OCI-LY3 (cell line): ENCODE measurements at regions not wholly inside any gene's neighbourhood (a gene's known extent, or its start where the extent isn't known, plus 50 kb on each side); places are given as distances from the start of the nearest gene placed in this dataset.

Experiments
- EZH2phosphoT487 ChIP-seq: fragments of 200-600 bp; shearing (Covaris generic); IDR thresholded peaks from 2 replicates; pipeline ENCODE4 v1.6.1; 2018; ENCODE audit warnings: antibody characterized with exemption, mixed run types, low read depth
- TF ChIP-seq, protein P1 (sequence below): fragments of 200-600, 300-600 bp; sonication (generic); IDR thresholded peaks from 2 replicates; pipeline ENCODE4 v1.5.1; 2014; ENCODE audit warnings: antibody characterized with exemption, low read length, low read depth

DNA sequence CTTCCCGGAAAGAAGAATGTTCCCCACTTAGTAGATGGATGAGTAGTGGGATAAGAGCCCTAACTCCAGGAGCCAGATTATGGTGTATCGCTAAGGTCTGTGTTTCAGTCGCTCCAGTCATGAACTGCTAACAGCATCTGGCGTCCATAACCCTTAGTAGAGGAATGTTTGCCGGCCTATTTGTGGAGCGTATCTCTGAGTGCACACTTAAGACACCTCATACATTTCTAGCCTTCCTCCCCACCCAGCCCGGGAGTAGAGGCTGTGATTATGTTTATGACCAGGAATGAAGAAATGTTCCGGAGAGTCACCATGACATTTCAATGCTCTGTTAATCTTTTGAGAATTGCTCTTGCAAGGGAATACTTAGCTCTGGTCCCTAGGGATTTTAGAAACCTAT, 251.1 kb upstream of the SOX4 start:
- TF ChIP-seq, protein P1, sequence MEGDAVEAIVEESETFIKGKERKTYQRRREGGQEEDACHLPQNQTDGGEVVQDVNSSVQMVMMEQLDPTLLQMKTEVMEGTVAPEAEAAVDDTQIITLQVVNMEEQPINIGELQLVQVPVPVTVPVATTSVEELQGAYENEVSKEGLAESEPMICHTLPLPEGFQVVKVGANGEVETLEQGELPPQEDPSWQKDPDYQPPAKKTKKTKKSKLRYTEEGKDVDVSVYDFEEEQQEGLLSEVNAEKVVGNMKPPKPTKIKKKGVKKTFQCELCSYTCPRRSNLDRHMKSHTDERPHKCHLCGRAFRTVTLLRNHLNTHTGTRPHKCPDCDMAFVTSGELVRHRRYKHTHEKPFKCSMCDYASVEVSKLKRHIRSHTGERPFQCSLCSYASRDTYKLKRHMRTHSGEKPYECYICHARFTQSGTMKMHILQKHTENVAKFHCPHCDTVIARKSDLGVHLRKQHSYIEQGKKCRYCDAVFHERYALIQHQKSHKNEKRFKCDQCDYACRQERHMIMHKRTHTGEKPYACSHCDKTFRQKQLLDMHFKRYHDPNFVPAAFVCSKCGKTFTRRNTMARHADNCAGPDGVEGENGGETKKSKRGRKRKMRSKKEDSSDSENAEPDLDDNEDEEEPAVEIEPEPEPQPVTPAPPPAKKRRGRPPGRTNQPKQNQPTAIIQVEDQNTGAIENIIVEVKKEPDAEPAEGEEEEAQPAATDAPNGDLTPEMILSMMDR, result no peak
- no peak for TF ChIP-seq EZH2phosphoT487
